NCI-H146 treated with DMSO at 0.1 percent for 48 hours (cell line): ENCODE measurements at regions not wholly inside any gene's neighbourhood (a gene's known extent, or its start where the extent isn't known, plus 50 kb on each side); places are given as distances from the start of the nearest gene placed in this dataset.

Experiments used
- DNase-seq: peaks from one replicate; lab custom pipeline; 2025; ENCODE audit not compliant: unreplicated experiment; lab: John Stamatoyannopoulos, UW

GRCh38 chrX:39981946-39982345 is 115.8 kb downstream of the BCOR start:
- no peak for DNase-seq

GRCh38 chrX:39982948-39983347 is 114.8 kb downstream of the BCOR start:
- no peak for DNase-seq

GRCh38 chrX:39983715-39984114 is 114.0 kb downstream of the BCOR start:
- no peak for DNase-seq

GRCh38 chrX:39984191-39984956 is 113.4 kb downstream of the BCOR start:
- no peak for DNase-seq

GRCh38 chrX:39985071-39985470 is 112.7 kb downstream of the BCOR start:
- DNase-seq, result no peak

GRCh38 chrX:39985551-39985950 is 112.2 kb downstream of the BCOR start:
- no peak for DNase-seq

GRCh38 chrX:39988496-39988895 is 109.3 kb downstream of the BCOR start:
- DNase-seq, result no peak

- DNase-seq, result no peak
Measured at GRCh38 chrX:39990388-39990787, 107.4 kb downstream of the BCOR start.

GRCh38 chrX:39992300-39992699 is 105.5 kb downstream of the BCOR start:
- DNase-seq, result no peak

- no peak for DNase-seq
Measured at GRCh38 chrX:39995457-39995856, 102.3 kb downstream of the BCOR start.

GRCh38 chrX:39996536-39996935 is 101.2 kb downstream of the BCOR start:
- DNase-seq, result no peak

GRCh38 chrX:39998636-39999406 is 98.9 kb downstream of the BCOR start:
- DNase-seq, result no peak
